CD4-positive, alpha-beta T cell treated with Interleukin-1 beta for 1 hour (primary cell): ENCODE measurements at regions not wholly inside any gene's neighbourhood (a gene's known extent, or its start where the extent isn't known, plus 50 kb on each side); places are given as distances from the start of the nearest gene placed in this dataset.

Experiments used
- DNase-seq, 2 donors: peaks; one replicate each; pipeline ENCODE4 v3.0.0-alpha.2; 2020 to 2022

DNA sequence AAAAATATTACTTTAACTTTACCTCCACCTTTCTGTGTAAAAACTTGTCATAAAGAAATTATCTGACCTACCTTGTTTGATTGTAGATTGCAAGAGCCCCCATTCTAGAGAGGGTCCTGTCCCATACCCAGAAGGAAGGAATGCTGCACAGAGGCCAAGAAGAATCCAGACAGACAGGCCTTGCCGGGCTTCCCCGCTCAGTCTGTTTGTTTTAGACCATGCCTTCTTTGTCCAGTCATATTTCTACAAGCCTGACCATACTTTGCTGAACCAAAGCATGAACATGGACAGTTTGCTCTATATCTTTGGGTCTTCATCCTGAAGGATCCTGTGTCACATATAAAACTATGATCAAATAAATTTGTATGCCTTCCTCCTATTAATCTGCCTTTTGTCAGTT, 95.8 kb upstream of the MYCBP2 start:
- DNase-seq: no peak

DNA sequence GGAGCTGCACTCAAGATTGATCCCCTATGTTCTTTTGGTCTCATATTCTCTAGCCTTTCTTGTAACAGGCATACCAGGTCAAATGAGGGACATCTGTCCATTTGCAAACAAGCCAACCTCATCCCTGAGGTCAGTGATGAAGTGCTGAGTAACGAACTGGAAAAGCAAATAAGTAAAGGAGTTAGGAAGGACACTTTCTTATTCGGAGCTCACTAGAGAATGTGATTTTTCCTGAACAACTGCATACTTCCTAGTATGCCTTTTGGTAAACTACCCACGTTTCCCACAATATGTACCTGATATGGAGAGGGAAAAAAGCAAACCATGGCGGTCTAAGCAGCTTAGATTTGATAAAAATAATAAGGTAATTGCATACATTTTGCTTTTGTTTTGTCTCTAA, 91.0 kb upstream of the MYCBP2 start:
- no peak for DNase-seq

DNA sequence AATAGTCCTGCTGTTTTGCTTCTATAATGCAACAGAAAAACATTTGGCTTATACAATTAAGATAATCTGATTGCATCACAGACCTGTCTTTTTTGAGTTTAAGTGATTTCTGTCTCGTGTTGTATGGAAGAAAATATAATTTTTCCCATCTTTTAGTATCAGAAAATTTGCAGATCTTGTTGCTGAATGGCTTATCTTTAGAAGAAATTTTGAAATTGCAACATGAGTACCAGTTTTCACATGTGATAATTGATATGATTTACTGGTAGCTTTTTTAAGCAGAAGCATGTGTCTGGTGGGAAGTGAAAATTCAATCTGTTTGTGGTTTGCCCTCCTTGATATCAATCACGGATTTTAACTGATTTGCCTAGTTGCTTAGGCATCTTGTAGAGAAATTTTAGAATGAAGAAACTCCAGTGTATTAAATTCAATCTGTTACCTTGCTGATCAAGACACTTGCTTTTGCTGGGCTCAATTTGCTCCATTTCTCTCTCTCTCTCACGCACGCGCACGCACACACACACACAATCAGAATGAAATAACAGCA, 89.8 kb upstream of the MYCBP2 start:
- no peak for DNase-seq

DNA sequence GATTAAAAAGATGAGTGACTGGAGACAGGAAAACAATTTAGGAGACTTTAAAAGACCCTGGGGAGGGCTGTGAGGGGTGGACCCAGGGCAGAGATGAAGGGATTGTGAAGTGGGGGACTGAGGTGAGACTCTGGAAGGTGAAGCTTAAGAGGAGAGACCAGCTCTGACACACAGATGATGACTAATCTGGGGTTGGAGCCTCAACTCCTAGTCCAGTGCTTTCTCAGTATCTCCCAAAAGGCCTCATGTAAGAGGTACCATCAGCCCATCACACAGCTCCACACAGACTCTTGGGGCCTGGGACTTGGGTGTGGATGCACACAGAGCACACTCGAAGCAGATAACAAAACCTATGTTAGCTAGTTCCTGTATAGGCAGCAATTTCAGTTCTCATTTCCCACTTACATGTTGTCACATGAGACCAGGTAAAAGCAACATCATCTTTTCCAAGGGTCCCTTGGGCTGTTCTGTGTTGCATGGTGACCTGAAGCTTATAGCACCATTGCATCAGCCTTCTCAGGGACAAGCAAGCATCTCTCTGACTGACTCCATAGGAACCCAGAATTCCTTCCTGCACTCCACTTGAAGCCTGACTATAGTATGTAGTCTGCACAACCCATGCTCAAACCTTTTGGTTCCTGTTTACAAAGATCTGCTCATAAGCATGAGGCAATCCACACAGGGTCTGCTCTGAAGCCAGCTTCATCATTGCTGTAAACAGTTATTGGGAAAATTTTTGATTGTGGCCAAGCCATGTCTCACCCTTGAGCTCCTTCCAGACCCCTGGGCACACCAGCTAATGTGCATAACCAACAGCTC, 88.6 kb upstream of the MYCBP2 start:
- no peak for DNase-seq

DNA sequence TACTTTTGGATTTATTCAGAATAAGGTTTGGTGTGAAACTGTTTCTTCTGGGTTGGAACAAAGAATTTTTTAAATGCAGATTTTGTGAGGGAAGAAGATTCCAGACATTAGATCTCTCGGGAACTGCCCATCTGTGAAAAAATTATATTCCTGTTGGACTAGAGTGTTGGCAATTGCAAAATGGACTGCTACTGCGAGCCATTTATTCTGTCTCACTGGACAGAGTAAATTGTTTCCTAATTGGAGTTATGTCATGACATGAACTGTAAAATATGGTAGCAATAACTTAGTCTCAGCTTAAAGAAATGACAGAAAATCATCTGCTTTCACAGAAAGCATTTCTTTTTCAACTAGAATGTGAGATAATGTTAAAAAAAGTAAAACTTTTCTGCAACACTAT, 86.0 kb upstream of the MYCBP2 start:
- no peak for DNase-seq

DNA sequence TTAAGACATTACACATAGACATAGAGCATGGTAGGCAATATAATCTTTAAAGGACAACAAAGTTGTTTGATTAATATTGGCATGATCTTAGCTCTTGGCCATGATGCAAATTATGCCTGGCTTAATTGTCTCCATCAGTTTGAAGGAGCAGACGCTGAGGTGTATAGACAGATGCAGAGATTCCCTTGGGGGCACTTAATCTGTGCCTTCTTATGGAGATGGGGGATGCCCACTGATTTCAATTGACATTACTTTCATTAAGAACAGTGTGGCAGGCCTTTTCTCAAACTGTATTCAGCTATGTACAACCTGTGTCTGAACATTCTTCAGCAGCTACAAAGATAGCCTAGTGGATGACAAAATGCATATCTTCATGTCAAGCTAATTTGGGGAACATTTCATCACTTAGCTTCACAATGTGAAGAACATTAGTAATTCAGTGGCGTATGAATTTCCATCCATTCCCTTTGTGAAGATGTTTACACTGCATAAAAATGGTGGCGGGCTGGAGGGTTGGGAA, 85.3 kb upstream of the MYCBP2 start:
- no peak for DNase-seq

DNA sequence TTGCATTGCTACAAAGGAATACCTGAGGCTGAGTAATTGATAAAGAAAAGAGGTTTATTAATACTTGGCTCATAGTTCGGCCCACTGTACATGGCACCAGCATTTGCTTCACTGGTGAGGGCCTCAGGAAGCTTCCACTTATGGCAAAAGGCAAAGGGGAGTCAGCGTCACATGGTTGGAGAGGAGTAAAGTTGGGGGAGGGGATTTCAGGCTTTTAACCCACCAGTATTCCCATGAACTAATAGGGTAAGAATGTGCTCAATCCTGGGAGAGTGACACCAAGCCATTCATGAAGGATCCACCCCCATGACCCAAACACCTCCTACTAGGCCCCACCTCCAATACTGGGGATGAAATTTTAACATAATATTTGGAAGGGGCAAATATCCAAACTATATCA, 82.5 kb upstream of the MYCBP2 start:
- no peak for DNase-seq

DNA sequence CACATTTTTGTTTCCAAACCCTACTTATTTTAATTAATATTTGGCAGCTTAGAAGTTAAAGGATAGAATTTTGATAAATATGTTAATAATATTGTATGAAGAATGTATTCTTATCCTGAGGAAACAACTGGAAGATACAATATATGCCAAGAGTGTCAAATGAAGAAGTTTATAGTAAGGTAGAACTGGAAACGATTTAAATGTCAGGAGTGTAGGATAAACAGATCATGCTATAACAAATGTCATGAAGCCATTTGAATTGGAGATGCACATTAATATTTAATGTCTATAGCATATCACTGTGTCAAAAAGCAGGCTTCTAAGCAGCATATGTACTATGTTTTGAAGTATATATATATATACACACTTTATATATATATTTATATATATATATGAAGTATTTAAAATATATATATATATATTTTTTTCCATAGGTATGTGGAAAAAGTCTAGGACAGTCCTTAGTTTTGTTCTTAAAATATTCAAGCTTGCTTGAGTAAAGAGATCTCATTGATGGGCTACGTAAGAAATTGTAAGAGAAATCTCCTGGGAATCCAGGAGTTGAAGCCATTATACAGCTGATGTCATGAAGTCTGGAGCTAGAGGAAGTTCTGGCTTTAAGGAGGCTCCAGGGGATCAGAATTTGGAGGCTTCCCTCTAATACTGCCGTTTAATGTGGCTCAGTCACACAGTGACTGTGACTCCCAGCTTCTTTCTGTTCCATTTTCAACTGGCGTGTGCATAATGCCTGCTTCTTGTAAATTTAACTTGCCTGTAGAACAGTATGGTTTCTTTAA, 79.9 kb upstream of the MYCBP2 start:
- DNase-seq: no peak

DNA sequence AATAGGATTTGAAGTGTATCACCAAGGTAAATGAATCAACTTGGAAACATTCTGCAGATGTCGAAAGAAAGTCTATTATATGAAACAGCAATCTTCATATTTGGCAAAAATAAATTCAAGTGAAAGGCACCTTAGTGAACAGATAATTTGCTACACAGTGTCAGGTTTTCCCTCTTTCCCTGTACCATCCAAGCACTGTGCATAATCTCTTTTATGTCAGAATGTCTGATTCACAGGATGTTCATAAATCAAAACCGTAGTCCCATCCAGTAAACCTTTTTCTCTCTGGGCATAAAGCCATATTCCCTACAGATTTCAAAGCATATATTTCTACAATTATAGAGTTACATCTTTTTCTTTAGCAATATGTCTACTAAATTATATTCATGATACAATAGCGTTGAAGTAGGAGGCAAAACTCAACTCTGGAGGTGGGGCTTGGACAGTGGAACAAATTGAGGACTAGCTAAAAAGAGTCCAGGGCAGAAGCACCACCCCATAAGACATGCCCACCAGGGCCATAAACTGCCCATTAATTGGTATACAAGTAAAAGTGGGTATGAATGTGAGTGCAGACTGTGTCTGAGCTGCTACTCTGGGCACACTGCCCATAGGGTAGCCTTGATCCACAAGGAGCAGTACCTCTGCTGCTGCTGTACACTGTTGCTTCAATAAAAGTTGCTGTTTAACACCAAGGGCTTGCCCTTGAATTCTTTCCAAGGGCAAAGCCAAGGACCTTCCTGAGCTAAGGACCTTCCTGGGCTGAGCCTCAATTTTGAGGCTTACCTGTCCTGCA, 72.1 kb upstream of the MYCBP2 start:
- no peak for DNase-seq

DNA sequence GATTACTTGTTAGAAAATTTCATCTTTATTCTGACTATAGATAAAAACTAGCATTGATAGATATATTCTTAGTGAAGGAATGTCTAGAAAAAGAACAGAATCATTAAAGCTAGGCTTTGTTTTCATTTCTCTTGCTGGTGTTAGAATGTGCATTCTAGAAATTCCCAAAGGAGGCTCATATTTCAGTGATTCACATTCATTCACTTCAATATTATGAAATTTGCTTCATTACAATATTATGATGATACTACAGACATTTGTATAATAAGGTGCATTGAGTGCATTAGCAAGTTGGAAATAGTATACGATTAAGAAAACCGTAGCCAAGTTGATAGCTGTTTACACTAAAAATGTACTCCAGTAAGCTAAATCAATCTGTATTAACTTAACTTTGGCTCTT, 70.7 kb upstream of the MYCBP2 start:
- no peak for DNase-seq

DNA sequence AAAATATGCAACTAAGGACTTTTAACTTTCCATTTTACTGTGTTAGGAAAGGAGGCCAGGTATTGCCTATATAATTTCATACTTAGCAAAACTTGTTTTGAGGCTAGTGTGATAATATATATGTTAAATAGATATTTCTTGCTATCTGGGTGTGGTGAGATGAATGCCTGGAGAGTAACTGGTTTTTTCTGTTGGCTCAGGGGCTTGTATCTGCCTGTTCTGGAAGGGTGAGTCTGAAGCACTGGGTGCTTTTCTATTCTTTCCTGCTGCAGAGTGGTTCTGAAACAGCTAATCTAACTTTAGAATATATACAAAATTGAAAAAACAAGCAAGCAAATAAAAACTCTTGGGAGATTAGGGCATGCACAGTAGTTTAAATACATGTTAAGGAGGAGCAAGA, 64.6 kb upstream of the MYCBP2 start:
- DNase-seq: no peak

DNA sequence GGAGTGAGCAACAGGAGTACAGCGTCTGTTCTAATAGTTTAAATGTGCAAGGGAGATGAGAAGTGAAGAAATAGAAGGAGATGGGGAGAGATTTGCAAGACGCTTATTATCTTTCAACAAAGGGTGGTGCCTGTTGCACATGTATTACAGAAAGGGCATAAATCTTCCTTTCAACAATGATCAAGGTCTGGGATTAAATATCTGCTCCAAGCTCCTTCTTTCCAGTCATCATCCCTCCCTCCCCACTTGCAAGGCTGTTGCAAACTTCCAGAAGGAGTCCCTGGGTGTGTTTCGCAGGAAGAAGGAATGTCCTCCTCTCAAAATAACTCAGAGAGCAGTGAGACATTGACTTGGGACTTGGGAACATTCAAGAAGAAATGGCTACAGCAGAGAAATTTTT, 63.5 kb upstream of the MYCBP2 start:
- no peak for DNase-seq

DNA sequence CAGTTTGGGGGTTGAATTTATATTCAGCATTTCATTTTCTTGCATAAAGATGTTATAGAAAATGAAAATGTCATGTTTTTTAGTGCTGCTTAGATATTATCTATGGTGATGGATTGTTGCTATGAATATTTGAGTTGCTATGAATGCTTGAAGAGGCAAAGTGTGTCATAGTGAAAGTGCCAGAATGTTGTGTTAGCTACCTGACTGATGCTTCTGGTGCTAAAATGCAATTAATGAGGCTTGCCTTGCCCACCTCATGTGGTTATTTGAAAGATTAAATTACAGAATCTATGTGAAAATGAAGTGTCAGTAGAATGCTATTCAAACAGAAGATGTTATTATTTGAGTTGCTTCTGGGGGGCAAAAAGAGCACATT, 62.7 kb upstream of the MYCBP2 start:
- no peak for DNase-seq

DNA sequence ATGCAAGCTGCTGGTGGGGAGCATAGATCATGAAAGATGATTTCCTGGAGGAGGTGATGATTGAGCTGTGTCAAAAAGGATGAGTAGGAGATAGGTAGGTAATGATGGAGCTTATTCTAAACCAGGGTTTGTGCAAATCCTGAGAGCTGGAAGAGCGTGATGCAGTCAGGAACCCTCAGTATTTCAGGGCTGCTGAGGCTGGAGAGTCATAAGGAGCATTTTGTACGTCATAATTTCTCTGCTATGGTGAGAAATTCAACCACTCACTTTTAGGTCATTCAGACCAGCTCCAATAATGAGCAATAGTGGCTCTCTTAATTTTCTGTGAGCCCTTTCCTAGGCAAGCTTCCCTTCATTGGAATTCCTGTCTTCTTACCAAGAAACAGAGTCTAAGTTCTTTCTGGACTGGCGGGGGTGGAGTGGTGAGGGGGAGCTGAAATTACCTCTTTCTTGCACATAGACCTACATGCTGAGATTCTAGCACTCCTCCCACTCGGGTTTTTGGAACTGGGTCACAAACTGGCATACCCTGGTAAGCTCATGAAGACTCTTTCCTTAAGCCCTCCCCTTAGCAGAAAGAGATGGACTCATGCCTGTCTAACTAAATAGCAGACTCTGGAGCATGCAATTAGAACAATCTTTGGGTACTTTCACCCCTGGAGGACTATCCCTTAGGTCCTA, 62.2 kb upstream of the MYCBP2 start:
- DNase-seq: no peak

DNA sequence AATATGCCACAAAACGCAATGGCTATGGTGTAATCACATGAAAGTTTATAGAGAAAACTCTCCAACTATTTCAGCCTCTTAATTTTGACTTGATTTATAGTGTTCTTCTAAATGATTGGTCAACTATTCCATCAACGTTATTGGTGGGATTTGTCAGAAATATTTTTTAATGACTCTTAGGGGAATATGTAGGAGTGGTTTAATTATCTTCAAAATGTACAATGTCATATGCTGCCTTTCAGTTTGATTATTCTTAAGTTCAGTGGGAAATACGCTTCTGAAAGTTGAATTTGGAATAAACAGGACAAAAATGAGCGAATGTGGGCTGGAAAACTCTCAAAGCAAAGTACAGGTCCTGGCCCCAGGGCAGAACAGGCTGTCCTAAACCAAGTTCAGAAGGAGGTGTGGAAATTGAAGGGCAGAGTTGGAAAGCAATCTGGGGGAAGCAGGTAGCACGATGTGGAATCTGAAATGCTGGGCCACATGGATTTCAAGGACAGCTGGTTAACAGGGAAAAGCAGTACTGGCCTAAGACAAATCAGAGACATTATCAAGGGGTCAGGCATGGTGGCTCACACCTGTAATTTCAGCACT, 60.8 kb upstream of the MYCBP2 start:
- DNase-seq: no peak

DNA sequence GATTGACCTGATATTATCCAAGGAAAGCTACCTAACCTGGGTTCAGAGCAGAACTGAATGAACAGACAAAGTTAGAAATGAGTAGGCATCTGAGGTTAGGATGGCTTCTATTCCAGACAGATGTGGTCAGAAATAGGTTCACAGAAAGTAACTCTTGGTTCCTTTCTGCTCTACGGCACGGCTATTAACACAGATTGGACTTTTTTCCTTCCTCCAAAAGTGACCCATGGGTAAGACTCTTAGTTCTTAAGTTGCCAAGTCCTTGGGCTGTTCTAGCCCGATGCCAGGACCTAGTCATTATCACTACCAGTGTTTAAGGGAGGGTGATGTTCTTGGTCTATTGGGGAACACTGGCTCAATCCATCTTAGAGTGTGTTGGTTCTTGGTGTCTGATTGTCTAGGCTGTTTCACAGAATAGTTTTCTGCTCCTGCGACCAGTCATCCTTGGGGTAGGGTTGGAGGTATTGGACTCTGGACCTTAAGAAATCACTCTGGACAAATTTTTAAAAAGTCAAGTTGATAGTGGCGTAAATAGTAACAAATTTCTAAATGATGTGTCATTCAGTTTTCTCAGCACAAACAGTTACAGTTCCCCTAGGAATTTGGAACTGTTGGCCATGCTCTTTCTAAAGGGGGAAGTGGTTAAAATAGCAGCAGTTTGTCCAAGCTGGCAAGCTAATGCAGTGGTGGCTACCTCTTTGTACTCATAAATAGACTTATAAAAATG, 60.1 kb upstream of the MYCBP2 start:
- no peak for DNase-seq

DNA sequence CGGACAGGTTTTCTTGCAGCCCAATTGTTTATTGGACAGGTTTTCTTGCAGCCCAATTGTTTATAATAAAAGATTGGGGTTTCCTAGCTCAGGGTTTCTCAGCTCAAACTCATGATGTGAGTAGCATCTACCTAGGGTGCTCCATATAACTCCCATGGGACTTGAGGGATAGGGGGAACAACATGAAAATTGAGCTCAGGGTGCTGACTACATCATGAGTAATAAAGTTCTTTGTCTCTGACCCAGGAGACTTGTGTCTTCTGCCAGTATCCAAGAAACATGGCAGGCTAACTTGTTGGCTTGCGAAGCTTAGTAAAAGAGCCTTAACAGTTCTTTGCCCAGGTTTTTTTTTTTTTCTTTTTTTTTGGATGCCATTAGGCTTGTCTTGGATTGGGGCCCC, 59.2 kb upstream of the MYCBP2 start:
- no peak for DNase-seq

DNA sequence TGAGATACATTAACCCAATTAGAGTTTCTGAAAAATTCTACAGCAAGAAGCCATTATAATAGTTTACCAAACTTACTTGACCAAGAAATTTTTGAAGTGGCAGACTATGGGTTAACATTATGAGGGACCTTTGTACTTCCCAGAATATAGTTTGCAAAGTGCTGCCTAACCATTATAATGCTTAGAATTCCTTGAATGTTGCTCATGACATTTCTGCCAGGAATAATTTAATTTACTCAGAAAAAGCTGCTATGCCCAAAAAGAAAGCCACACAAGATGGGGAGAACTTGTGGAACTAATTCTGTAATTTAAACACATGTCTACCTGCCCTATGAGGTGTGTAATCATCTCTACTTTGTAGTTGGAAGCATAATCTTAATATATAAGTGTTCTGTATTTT, 58.1 kb upstream of the MYCBP2 start:
- DNase-seq: no peak

DNA sequence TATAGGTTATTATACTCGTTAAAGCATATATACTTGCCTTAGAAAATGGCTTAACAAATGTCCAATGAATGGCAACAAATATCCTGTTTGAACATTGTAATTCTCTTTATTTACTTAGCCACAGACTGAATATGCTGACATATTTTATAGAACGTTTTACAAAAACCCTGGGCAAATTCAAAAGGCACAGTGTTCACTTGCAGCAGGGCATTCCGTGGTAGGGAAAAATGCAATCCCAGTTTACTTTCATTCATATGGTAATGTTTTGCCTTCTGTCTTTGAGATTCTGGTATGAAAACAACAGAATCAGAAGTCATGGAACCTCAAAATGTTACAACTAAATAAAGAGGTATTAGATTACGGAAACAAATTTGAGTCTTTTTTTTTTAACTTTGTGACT, 56.2 kb upstream of the MYCBP2 start:
- DNase-seq: no peak

DNA sequence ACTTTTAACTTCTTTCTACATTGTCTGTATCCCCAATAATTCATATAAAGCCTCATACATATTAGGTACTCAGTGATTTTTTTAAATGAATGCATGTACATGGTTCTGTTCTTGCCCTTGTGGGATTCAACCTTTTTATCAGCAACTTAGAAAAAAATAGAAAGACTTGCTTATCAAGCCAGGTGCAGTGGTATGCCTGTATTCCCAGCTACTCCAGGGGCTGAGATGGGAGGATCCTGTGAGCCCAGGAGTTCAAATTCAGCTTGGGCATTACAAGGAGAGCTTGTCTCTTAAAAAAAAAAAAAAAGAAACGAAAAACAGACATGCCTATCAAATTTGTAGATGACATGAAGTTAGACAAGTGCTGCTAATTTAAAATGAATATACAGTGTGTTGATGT, 54.2 kb upstream of the MYCBP2 start:
- DNase-seq: no peak

DNA sequence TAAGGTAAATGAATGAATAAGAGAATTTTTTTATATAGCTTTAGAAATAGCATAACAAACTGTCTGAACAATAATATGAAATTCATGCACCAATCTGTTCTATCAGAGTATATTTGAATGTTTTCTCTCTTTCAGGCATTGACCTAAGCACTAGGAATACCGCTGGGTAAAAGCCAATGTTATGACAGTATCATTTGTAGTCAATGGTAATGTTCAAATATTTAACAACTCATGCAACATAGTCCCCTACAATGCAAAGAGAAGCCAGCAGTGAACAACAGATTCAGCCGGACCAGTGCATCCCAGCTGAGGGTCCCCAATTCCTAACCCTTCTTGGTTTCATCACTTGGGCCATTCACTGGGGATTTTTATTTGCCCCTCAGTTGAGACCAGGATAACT, 52.6 kb upstream of the MYCBP2 start:
- DNase-seq: no peak

DNA sequence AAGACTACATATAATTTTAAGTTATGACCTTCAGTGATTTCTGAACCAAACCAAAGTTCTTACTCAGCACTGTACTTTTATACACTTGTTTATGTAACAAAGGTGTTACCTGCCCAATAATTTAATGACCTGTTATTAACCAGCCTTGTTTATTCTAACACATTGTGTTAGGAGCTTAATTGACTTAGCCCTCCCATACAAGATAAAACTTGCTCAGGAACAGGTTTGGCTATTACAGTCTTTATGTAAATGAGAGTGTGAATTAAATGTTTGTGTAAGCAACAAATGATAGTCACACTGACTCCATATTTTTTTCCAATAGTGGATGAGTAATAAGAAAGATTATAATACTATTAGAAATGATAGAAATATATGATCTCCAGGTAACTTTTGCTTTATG, 51.8 kb upstream of the MYCBP2 start:
- DNase-seq: no peak
